Muscle of back (tissue), 3 donors: ENCODE measurements at regions not wholly inside any gene's neighbourhood (a gene's known extent, or its start where the extent isn't known, plus 50 kb on each side); places are given as distances from the start of the nearest gene placed in this dataset.

Experiments
- DNase-seq, 3 donors: peaks; one replicate each; pipeline versions ENCODE4 v3.0.0 to v3.0.0-alpha.2; 2013

DNA sequence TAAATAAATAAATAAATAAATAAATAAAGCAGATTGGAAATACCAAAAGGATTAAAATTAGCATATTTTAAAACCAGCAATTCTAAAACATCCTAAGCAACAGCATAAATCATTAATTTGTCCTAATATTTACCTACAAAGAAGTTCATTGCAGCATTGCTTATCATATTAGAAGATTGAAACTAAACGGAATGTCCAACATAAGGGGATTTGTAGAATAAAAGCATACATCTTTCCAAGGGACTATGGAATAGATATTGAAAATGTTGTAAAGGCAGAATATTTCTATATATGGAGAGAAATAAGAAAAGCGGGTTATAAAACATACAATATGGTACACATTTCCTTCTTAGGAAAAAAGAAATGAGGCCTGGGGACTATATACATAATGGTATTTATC is 71.1 kb upstream of the RFC3 start:
- DNase-seq: no peak

DNA sequence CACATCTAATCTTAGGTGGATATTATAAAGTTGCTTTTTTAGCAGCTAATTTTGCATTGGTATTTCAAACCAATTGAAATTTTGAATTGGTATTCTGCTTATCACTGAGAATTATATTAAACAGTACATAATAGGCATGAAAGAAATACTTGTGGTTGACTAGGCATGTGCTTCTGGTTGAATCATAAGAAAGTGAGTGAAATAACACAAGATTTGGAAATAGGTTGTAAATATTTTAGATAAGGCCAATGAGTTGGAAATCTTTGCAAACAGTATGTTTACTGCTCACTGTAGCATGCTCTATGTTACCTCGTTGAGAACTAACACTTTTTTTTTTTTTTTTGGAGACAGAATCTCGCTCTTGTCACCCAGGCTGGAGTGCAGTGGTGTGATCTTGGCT is 66.8 kb upstream of the RFC3 start:
- no peak for DNase-seq

DNA sequence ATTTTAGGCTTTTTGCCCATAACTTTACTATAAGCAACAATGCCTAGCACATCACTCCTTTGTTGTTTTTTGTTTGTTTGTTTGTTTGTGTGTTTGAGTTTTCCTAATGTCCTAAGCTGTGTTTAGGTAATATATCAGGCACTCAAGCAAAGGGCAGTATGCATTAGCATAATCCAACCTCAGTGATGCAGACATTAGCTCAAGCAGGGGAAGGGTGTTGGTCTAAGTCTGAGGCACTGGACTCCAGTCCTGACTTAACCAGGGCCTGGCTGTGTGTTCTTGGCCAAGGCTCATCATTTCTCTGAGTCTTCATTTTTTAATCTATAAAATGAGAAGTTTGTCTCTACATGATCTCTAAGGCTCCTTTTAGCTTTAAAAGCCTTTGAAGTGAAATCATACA is 65.9 kb upstream of the RFC3 start:
- no peak for DNase-seq

DNA sequence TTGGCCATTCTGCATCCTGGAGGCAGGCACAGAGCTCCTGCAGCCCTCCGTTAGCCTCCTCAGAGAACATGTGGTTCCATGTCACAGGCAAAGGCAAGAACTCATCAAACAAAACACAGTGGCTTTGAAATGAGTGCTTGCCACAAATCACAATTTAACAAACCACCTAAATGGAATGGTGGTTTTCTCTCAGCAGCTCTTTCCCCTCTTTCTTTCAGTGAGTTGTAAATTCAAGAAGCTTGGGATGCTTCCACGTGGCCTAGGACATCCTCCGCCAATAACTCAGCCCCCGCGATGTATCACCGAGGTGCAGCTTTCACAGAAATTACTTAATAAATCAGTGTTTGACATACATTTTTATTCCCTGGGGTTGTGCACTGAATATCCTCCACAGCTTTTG is 65.4 kb upstream of the RFC3 start:
- no peak for DNase-seq

DNA sequence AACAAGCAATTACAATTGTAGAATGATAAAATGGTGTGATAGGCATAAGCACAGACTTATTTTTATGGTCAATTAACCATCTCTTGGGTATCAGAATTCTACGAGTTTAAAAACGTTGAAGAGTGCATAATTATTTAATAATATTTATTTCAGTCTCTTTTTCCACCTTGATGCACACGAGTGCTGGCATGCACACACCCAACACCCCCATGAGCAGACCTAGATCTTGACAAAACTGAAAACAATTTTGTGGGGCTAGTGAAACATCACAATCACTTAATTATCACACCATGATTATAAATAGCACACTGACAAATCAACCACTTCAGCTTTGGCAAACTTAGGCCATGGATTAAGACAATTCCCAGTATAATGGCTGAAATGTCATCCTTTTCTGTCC is 61.0 kb upstream of the RFC3 start:
- DNase-seq: no peak

DNA sequence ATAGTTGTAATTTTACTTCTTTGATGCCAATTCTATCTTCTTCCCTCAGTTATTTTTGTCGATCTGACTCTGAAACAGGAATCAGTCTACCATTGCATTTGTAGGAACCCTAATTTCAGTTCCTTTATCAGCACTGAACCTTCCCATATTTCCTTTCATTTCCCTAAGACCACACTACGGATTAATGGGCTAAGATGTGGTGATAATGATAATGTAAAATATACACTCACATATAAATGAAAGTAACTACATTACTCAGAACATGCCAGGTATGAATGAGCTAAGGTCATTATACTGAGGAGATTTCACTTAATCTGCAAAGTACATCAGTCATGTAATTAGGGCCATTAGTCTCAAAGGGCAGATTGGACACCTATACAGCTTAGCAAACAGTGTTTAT is 60.2 kb upstream of the RFC3 start:
- DNase-seq: no peak

DNA sequence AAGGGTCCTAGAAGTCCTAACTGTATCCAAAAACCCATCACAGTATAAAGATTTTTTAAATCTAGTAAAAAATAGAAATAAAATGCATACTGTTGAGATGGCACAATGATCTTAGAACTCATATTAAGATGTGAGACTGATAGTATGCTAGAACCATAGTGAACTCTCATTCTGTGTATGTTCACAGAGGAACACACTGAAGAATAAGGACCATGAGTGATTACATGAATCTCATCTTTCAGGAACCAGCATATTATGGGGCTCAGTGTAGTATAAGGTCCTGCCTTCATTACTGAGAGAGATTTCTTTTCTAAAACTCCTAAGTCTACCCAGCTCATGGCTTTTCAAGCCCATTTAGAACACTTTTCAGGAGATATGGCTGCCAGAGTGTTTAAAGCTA is 59.8 kb upstream of the RFC3 start:
- DNase-seq: no peak

DNA sequence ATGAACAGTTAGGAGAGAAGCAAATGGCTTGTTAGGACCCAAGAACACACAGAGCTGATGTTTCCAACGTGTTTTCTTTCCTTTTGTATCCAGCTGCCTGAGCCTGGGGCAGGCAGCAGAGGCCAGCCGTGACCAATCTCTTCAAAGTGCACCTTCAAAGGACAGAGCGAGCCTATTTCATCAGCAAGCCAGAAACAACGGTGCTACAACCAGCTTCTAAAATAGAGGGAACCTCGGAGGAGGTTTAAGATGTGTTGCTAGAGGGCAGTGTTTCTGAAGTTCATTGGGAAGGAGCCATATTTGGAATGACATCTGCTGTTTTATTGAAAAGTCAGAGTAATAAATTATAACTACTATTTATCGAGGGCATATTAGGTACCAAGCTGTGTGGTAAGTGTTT is 56.2 kb upstream of the RFC3 start:
- no peak for DNase-seq

DNA sequence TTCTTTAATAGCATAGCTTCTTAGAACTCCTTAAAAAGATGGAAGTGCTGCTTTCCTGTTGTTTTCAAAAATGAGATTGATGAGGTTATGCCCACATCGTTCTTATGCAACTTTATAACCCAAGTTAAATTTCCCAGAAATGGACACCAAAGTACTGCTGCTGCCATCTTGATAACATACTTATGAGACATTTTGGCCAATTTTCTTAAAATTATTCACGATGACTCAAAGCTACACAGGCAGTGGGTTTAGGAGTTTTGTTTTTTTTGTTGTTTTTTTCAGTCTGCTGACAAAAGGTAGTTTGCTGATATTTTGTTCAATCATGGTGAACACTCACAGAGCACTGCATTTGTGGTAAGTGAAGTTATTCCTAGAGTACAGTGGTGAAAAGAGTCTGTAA is 54.9 kb upstream of the RFC3 start:
- DNase-seq: no peak

DNA sequence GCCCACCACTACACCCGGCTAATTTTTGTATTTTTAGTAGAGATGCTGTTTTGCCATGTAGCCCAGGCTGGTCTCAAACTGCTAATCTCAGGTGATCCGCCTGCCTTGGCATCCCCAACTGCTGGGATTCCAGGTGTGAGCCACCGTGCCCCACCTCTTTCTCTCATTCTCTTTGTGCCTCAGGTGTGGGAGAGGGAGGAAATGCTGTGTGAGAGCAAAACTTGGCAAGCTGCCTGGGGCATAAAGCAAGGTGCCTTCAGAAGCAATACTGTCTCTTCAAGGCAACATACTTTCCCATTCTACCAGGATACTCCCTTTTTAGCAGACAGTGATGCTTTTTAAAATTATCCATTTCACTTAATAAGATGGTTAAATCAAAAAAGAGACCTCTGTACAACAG is 53.2 kb upstream of the RFC3 start:
- no peak for DNase-seq

DNA sequence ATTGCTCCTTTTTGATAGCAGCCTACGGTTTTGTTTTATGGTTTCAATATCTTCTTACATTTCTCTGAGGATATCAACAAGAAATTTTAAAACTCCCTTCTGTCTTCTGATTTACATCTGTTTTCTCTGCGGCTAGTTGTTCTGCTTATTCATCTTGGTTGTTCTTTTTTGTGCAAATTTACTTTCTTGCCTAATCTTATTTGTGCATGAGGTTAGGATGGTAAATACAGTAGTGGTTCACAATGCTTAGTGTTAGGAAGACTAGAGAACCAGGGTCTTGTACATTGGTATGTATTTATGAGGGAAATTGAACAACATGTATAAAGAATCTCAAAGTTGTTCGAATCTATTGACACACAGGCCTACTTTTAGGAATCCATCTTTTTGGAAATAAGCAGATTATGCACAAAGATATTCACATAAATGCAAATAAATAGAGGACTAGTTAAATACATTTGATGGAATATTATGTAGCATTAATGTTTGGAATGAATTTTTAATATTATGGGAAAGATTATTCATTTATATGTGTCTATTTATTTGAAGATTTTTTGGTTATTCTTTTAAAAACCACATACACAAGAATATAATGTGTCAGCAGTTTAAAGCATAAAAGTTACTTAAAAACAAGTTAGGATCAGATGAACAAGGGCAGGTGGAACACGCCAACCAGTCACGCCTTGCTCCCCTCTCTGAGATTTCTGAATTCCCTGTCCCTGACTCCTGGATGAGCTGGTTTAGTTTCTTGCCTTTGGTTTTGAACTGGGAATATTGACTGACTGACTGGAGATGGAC is 51.4 kb upstream of the RFC3 start:
- DNase-seq: no peak

DNA sequence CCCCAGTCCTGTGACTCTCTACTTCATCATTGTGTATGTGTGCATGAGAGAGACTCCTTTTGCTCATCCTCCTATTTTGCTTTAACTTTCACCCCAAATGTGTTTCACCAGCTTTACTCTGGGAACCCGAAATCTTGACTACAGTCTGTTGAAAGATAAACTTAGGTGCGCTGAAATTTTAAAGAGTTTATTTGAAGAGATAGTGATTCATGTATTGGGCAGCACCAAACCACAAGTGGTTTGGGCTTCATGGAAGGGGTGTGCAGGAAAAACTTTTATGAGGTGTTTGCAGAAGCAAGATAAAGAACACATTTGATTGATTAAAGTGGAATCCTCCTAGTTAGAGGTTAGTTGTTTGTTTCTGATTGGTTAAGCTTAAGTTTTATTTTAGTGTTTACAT is 50.8 kb upstream of the RFC3 start:
- no peak for DNase-seq
